GM12875 (cell line): ENCODE measurements at regions not wholly inside any gene's neighbourhood (a gene's known extent, or its start where the extent isn't known, plus 50 kb on each side); places are given as distances from the start of the nearest gene placed in this dataset.
"Not testable (repeated sequence)": the region's sequence is repeated elsewhere in the genome, so short reads cannot be mapped to it uniquely, and the experiment has no call there.

Experiments
- H3K4me3 ChIP-seq: one replicate; pipeline ENCODE4 v1.5.1; 2011; ENCODE audit warnings: low read depth, low read length, control low read depth
- CTCF ChIP-seq: IDR thresholded peaks from 2 replicates; pipeline ENCODE4 v1.5.1; 2011; ENCODE audit warnings: low read depth, mild to moderate bottlenecking, control low read depth, inconsistent platforms, low read length, moderate library complexity, borderline replicate concordance; ENCODE audit not compliant: insufficient read depth

- TF ChIP-seq CTCF: no peak
- H3K4me3 ChIP-seq: no peak overlapping the region
Observed at GRCh38 chr13:105841286-105841685, 694.2 kb downstream of the EFNB2 start.

- TF ChIP-seq CTCF: no peak
- H3K4me3 ChIP-seq: no peak overlapping the region
Observed at GRCh38 chr13:105838231-105838630, 697.2 kb downstream of the EFNB2 start.

GRCh38 chr13:105837295-105837694 lies 698.2 kb downstream of the EFNB2 start:
- H3K4me3 ChIP-seq: not testable (repeated sequence)

DNA sequence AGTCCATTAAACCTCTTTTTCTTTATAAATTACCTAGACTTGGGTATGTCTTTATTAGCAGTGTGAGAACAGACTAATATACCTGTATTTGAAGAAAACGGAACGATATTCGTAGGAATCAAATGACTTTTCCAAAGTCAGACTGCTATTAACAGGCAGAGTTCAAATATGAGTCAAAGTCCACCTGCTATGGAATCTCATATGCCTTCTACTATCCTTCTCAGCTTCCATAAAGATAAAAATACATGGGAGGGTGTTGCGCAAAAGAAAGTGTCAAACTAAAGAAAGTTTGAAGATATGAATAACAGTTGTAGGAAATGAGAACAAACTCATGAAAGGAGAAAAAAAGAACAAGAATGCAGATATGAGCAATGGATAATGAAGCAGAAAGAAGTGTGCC lies 704.6 kb downstream of the EFNB2 start:
- no peak for TF ChIP-seq CTCF
- H3K4me3 ChIP-seq: no peak overlapping the region

GRCh38 chr13:105827111-105827809 lies 708.2 kb downstream of the EFNB2 start:
- no peak for TF ChIP-seq CTCF
- no peak overlapping the region for H3K4me3 ChIP-seq

- no peak overlapping the region for H3K4me3 ChIP-seq
- TF ChIP-seq CTCF: no peak
Observed at GRCh38 chr13:105825071-105825470, 710.4 kb downstream of the EFNB2 start.

DNA sequence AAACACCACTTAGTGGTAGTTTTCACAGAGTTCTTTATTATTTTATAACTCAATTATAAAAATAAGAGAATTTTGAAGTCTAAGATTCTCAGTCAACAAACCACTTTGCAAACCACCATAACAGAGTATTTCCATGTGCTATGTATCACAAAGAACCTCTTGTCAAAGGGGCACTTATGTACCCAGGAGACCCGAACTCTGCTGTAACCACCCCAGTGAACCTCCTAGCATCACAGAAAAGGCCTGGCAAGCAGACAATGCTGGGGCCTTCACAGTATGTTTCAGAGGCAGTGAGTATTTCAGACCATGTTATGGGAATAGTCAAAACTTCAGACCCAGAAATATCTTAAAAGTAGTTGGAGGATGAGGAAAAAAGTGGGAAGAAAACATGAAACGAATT lies 714.1 kb downstream of the EFNB2 start:
- H3K4me3 ChIP-seq: no peak overlapping the region
- no peak for TF ChIP-seq CTCF
